SK-N-MC (cell line): ENCODE measurements at regions not wholly inside any gene's neighbourhood (a gene's known extent, or its start where the extent isn't known, plus 50 kb on each side); places are given as distances from the start of the nearest gene placed in this dataset.

Experiments used
- EZH2 ChIP-seq: fragments of 200-600 bp; sonication (generic); IDR thresholded peaks from one replicate; pipeline ENCODE4 v1.6.1; 2017; ENCODE audit warnings: antibody characterized with exemption
- FOXP2 ChIP-seq: optimal IDR thresholded peaks from 2 replicates; pipeline ENCODE3; 2011; ENCODE audit warnings: mild to moderate bottlenecking, moderate library complexity; ENCODE audit not compliant: insufficient read depth; ENCODE audit errors: extremely low read length, control extremely low read depth
- POLR2AphosphoS5 ChIP-seq: IDR thresholded peaks from 2 replicates; pipeline ENCODE4 v1.6.1; 2012; ENCODE audit warnings: mild to moderate bottlenecking, low read depth, low read length, borderline replicate concordance

GRCh38 chr21:18148401-18148800 lies 96.2 kb upstream of the CHODL start:
- TF ChIP-seq EZH2 (no peak), POLR2AphosphoS5 (no peak), FOXP2 (no peak)
